ENCODE measurements at regions not wholly inside any gene's neighbourhood (a gene's known extent, or its start where the extent isn't known, plus 50 kb on each side); places are given as distances from the start of the nearest gene placed in this dataset.
A peak's percentile ranks its signal among the peaks of the same experiment; 100 is the strongest.
"Not testable (repeated sequence)": the region's sequence is repeated elsewhere in the genome, so short reads cannot be mapped to it uniquely, and the experiment has no call there.

- DNase-seq (ENCODE audit: low read depth in 4 of 4, low spot score in 2 of 4), result no peak
Observed at GRCh38 chr11:104781037-104781436, 117.2 kb downstream of the CASP12 start.

GRCh38 chr11:104776501-104777170 lies 121.6 kb downstream of the CASP12 start:
- no peak for DNase-seq (ENCODE audit: low read depth in 4 of 4, low spot score in 2 of 4)

- no peak for DNase-seq (ENCODE audit: low read depth in 4 of 4, low spot score in 2 of 4)
Observed at GRCh38 chr11:104774578-104774977, 123.7 kb downstream of the CASP12 start.

GRCh38 chr11:104772806-104773241 lies 125.4 kb downstream of the CASP12 start:
- DNase-seq (ENCODE audit: low read depth in 4 of 4, low spot score in 2 of 4), result peak in 1 of 4 donors; percentile 14

GRCh38 chr11:104771763-104772162 lies 126.5 kb downstream of the CASP12 start:
- no peak for DNase-seq (ENCODE audit: low read depth in 4 of 4, low spot score in 2 of 4)

- not testable (repeated sequence) for DNase-seq (ENCODE audit: low read depth in 4 of 4, low spot score in 2 of 4)
Observed at GRCh38 chr11:104771046-104771445, 127.2 kb downstream of the CASP12 start.

GRCh38 chr11:104765401-104766095 lies 132.7 kb downstream of the CASP12 start:
- no peak for DNase-seq (ENCODE audit: low read depth in 4 of 4, low spot score in 2 of 4)

- no peak for DNase-seq (ENCODE audit: low read depth in 4 of 4, low spot score in 2 of 4)
Observed at GRCh38 chr11:104764710-104765045, 133.6 kb downstream of the CASP12 start.

- DNase-seq (ENCODE audit: low read depth in 4 of 4, low spot score in 2 of 4), result no peak
Observed at GRCh38 chr11:104763930-104764709, 134.1 kb downstream of the CASP12 start.

- DNase-seq (ENCODE audit: low read depth in 4 of 4, low spot score in 2 of 4), result no peak
Observed at GRCh38 chr11:104761511-104761910, 136.7 kb downstream of the CASP12 start.

GRCh38 chr11:104759464-104759863 lies 138.8 kb downstream of the CASP12 start:
- no peak for DNase-seq (ENCODE audit: low read depth in 4 of 4, low spot score in 2 of 4)

GRCh38 chr11:104738918-104739317 lies 159.3 kb downstream of the CASP12 start:
- no peak for DNase-seq (ENCODE audit: low read depth in 4 of 4, low spot score in 2 of 4)

GRCh38 chr11:104738208-104738607 lies 160.1 kb downstream of the CASP12 start:
- DNase-seq (ENCODE audit: low read depth in 4 of 4, low spot score in 2 of 4), result no peak

- DNase-seq (ENCODE audit: low read depth in 4 of 4, low spot score in 2 of 4), result no peak
Observed at GRCh38 chr11:104736502-104736901, 161.8 kb downstream of the CASP12 start.

GRCh38 chr11:104734998-104735397 lies 163.3 kb downstream of the CASP12 start:
- DNase-seq (ENCODE audit: low read depth in 4 of 4, low spot score in 2 of 4), result no peak

- no peak for DNase-seq (ENCODE audit: low read depth in 4 of 4, low spot score in 2 of 4)
Observed at GRCh38 chr11:104731890-104732289, 166.4 kb downstream of the CASP12 start.

- DNase-seq (ENCODE audit: low read depth in 4 of 4, low spot score in 2 of 4), result no peak
Observed at GRCh38 chr11:104728927-104729326, 169.3 kb downstream of the CASP12 start.

GRCh38 chr11:104727768-104728167 lies 170.5 kb downstream of the CASP12 start:
- no peak for DNase-seq (ENCODE audit: low read depth in 4 of 4, low spot score in 2 of 4)

- DNase-seq (ENCODE audit: low read depth in 4 of 4, low spot score in 2 of 4), result no peak
Observed at GRCh38 chr11:104727095-104727494, 171.2 kb downstream of the CASP12 start.

- DNase-seq (ENCODE audit: low read depth in 4 of 4, low spot score in 2 of 4), result no peak
Observed at GRCh38 chr11:104725796-104726408, 172.4 kb downstream of the CASP12 start.

GRCh38 chr11:104713401-104713800 lies 184.9 kb downstream of the CASP12 start:
- DNase-seq (ENCODE audit: low read depth in 4 of 4, low spot score in 2 of 4), result no peak

Data from left renal cortex interstitium (tissue), 4 donors.